ENCODE measurements at regions not wholly inside any gene's neighbourhood (a gene's known extent, or its start where the extent isn't known, plus 50 kb on each side); places are given as distances from the start of the nearest gene placed in this dataset.

DNA sequence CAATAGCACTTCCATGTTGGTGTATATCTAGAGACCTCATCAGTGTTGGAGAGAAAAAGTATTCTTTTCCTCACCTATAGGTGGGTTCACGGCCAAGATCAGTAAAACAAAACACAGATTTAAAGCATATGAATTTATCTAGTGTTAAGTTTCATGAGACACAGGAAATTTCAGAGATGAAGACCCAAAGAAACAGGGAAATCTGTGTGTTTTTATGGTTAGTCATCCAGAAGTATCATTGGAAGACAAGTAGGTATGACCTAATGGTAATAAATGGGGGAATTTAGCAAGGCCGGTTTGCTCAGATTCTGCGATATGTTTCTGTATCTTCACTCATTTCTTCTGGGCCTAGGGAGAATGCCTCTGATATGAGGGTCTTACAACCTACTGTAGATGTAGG, 419.6 kb upstream of the MARCKS start:
- no peak overlapping the region for H3K27ac ChIP-seq (ENCODE audit: low read depth, low read length)
- no peak overlapping the region for H2AFZ ChIP-seq (ENCODE audit: low read depth, low read length)
- H3K9me3 Mint-ChIP-seq (ENCODE audit: unreplicated experiment) = no peaks in the 10 kb centered on the region
- H3K4me3 Mint-ChIP-seq (ENCODE audit: unreplicated experiment) = no peak overlapping the region
- no peak overlapping the region for H3K27ac Mint-ChIP-seq (ENCODE audit: unreplicated experiment)
- H3K4me1 ChIP-seq (ENCODE audit: insufficient read depth, low read length) = no peaks in the 10 kb centered on the region
- TF ChIP-seq EZH2 (IDR thresholded peaks at IDR 0.05; ENCODE audit: insufficient read depth, low read length) = no peak
- TF ChIP-seq, protein P1, sequence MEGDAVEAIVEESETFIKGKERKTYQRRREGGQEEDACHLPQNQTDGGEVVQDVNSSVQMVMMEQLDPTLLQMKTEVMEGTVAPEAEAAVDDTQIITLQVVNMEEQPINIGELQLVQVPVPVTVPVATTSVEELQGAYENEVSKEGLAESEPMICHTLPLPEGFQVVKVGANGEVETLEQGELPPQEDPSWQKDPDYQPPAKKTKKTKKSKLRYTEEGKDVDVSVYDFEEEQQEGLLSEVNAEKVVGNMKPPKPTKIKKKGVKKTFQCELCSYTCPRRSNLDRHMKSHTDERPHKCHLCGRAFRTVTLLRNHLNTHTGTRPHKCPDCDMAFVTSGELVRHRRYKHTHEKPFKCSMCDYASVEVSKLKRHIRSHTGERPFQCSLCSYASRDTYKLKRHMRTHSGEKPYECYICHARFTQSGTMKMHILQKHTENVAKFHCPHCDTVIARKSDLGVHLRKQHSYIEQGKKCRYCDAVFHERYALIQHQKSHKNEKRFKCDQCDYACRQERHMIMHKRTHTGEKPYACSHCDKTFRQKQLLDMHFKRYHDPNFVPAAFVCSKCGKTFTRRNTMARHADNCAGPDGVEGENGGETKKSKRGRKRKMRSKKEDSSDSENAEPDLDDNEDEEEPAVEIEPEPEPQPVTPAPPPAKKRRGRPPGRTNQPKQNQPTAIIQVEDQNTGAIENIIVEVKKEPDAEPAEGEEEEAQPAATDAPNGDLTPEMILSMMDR (IDR thresholded peaks at IDR 0.05; ENCODE audit: insufficient read depth, low read depth, low read length) = no peak
- DNase-seq (ENCODE audit: low read depth) (no peak), FAIRE-seq (no peak)
- H3K9me3 ChIP-seq (ENCODE audit: insufficient read depth, low read depth, low read length) = no peaks in the 10 kb centered on the region
- H3K4me1 Mint-ChIP-seq (ENCODE audit: low read depth, unreplicated experiment) = no peaks in the 10 kb centered on the region
- H3K36me3 ChIP-seq (ENCODE audit: insufficient read depth, low read length) = no peaks in the 10 kb centered on the region
- H3K27me3 ChIP-seq (ENCODE audit: insufficient read depth, low read length) = no peaks in the 10 kb centered on the region
- H3K36me3 Mint-ChIP-seq (ENCODE audit: low read depth, unreplicated experiment) = no peaks in the 10 kb centered on the region
- H3K9ac ChIP-seq (ENCODE audit: low read length) = no peak overlapping the region
- no peaks in the 10 kb centered on the region for H4K20me1 ChIP-seq (ENCODE audit: insufficient read depth, low read length)
- peaks cover 2% of the 10 kb centered on the region for H3K27me3 Mint-ChIP-seq (ENCODE audit: low read depth, unreplicated experiment)
- H3K4me3 ChIP-seq (ENCODE audit: insufficient read depth, low read depth, low read length) = no peak overlapping the region
- no peak overlapping the region for H3K4me2 ChIP-seq (ENCODE audit: low read length)
- H3K79me2 ChIP-seq (ENCODE audit: insufficient read depth, low read length) = no peaks in the 10 kb centered on the region

DNA sequence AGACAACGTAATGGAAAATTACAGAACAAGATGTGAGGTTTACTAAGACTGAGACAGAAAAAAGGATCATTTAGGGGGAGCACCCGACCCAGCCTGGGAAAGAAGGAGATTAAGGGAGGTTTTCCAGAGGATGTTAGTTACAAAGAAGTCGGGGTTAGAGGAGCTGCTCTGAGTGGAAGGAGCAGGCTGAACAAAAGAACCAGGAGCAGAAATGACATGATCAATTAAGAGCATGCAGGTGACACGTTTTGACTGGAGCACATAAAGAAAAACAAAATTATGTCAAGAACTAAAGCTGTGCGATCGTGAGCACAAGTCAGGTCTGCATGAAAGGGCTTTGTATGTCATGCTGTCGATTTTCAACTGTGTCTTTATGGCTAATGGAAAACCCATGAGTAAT, 417.3 kb upstream of the MARCKS start:
- Mint-ChIP-seq H3K27me3 (ENCODE audit: low read depth, unreplicated experiment) (peaks cover 2% of the 10 kb centered on the region), H3K9me3 (ENCODE audit: unreplicated experiment) (no peaks in the 10 kb centered on the region), H3K36me3 (ENCODE audit: low read depth, unreplicated experiment) (no peaks in the 10 kb centered on the region), H3K4me3 (ENCODE audit: unreplicated experiment) (no peak overlapping the region), H3K4me1 (ENCODE audit: low read depth, unreplicated experiment) (no peaks in the 10 kb centered on the region), H3K27ac (ENCODE audit: unreplicated experiment) (no peak overlapping the region)
- H3K79me2 ChIP-seq (ENCODE audit: insufficient read depth, low read length) = no peaks in the 10 kb centered on the region
- H2AFZ ChIP-seq (ENCODE audit: low read depth, low read length) = no peak overlapping the region
- no peak overlapping the region for H3K9ac ChIP-seq (ENCODE audit: low read length)
- no peak for FAIRE-seq
- H3K4me3 ChIP-seq (ENCODE audit: insufficient read depth, low read depth, low read length) = no peak overlapping the region
- H3K4me1 ChIP-seq (ENCODE audit: insufficient read depth, low read length) = no peaks in the 10 kb centered on the region
- no peaks in the 10 kb centered on the region for H4K20me1 ChIP-seq (ENCODE audit: insufficient read depth, low read length)
- no peak overlapping the region for H3K27ac ChIP-seq (ENCODE audit: low read depth, low read length)
- H3K9me3 ChIP-seq (ENCODE audit: insufficient read depth, low read depth, low read length) = no peaks in the 10 kb centered on the region
- no peaks in the 10 kb centered on the region for H3K36me3 ChIP-seq (ENCODE audit: insufficient read depth, low read length)
- no peak for DNase-seq (ENCODE audit: low read depth)
- TF ChIP-seq, protein P1 (IDR thresholded peaks at IDR 0.05; ENCODE audit: insufficient read depth, low read depth, low read length) = no peak
- TF ChIP-seq EZH2 (IDR thresholded peaks at IDR 0.05; ENCODE audit: insufficient read depth, low read length) = no peak
- H3K4me2 ChIP-seq (ENCODE audit: low read length) = no peak overlapping the region
- no peaks in the 10 kb centered on the region for H3K27me3 ChIP-seq (ENCODE audit: insufficient read depth, low read length)

DNA sequence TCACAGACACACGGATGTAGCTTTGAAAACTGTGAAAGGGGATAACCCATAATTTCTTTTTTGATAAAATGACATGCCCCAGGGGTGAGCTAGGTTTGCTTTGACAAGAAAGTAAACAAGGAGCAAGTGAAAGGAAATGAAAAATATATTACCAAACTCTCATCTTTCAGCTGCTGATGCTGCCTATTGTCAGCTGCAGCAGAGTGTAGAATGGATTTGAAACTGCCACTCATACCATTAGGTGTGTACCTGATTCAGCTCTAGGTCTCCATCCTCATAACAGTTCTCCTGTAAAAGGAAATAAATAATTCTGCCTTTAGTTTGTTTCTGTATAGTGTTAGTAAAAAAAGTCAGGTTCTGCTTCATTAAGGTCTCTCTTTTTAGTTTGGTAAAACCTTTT, 415.1 kb upstream of the MARCKS start:
- H3K36me3 ChIP-seq (ENCODE audit: insufficient read depth, low read length) = no peaks in the 10 kb centered on the region
- H3K4me3 ChIP-seq (ENCODE audit: insufficient read depth, low read depth, low read length) = no peak overlapping the region
- no peak overlapping the region for H3K9ac ChIP-seq (ENCODE audit: low read length)
- no peak overlapping the region for H3K27ac ChIP-seq (ENCODE audit: low read depth, low read length)
- DNase-seq (ENCODE audit: low read depth) (no peak), FAIRE-seq (no peak)
- Mint-ChIP-seq H3K4me3 (ENCODE audit: unreplicated experiment) (no peak overlapping the region), H3K27me3 (ENCODE audit: low read depth, unreplicated experiment) (peaks cover 2% of the 10 kb centered on the region), H3K27ac (ENCODE audit: unreplicated experiment) (no peak overlapping the region), H3K36me3 (ENCODE audit: low read depth, unreplicated experiment) (no peaks in the 10 kb centered on the region), H3K9me3 (ENCODE audit: unreplicated experiment) (no peaks in the 10 kb centered on the region), H3K4me1 (ENCODE audit: low read depth, unreplicated experiment) (no peaks in the 10 kb centered on the region)
- TF ChIP-seq, protein P1 (IDR thresholded peaks at IDR 0.05; ENCODE audit: insufficient read depth, low read depth, low read length) = no peak
- TF ChIP-seq EZH2 (IDR thresholded peaks at IDR 0.05; ENCODE audit: insufficient read depth, low read length) = no peak
- no peaks in the 10 kb centered on the region for H3K9me3 ChIP-seq (ENCODE audit: insufficient read depth, low read depth, low read length)
- H4K20me1 ChIP-seq (ENCODE audit: insufficient read depth, low read length) = no peaks in the 10 kb centered on the region
- H3K79me2 ChIP-seq (ENCODE audit: insufficient read depth, low read length) = no peaks in the 10 kb centered on the region
- no peak overlapping the region for H3K4me2 ChIP-seq (ENCODE audit: low read length)
- no peaks in the 10 kb centered on the region for H3K4me1 ChIP-seq (ENCODE audit: insufficient read depth, low read length)
- no peak overlapping the region for H2AFZ ChIP-seq (ENCODE audit: low read depth, low read length)
- no peaks in the 10 kb centered on the region for H3K27me3 ChIP-seq (ENCODE audit: insufficient read depth, low read length)
